ENCODE measurements at regions not wholly inside any gene's neighbourhood (a gene's known extent, or its start where the extent isn't known, plus 50 kb on each side); places are given as distances from the start of the nearest gene placed in this dataset.
"Not testable (repeated sequence)": the region's sequence is repeated elsewhere in the genome, so short reads cannot be mapped to it uniquely, and the experiment has no call there.

DNA sequence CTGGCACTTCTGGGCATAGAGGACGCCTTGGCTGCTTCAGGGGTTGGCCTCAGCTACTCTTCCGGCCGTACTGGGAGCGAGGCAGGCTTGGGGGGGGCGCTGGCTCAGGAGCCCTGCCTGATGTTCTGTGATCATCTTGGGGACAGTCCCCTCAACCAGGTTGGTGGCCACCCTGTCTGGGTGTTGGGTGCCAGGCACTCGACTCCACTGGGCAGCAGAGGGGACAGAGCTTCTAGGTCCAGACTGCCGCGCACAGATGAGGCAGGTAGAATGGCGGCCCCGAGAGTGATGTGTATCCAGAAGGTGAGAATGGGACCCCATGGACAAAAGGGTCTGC lies 84.9 kb downstream of the ASB1 start:
- no peak overlapping the region for H3K4me3 ChIP-seq (ENCODE audit: low read depth, low read length)
- no peaks in the 10 kb centered on the region for H3K36me3 ChIP-seq (ENCODE audit: control insufficient read depth, insufficient read depth, low read length)
- H3K9me3 ChIP-seq (ENCODE audit: control insufficient read depth, insufficient read depth, low read length) = no peaks in the 10 kb centered on the region
- H3K27me3 ChIP-seq (ENCODE audit: control insufficient read depth, insufficient read depth, low read length) = no peaks in the 10 kb centered on the region
- peaks cover 3% of the 10 kb centered on the region for H3K4me1 ChIP-seq (ENCODE audit: control insufficient read depth, insufficient read depth, low read length)
- H3K9ac ChIP-seq (ENCODE audit: low read depth, low read length) = no peak overlapping the region

DNA sequence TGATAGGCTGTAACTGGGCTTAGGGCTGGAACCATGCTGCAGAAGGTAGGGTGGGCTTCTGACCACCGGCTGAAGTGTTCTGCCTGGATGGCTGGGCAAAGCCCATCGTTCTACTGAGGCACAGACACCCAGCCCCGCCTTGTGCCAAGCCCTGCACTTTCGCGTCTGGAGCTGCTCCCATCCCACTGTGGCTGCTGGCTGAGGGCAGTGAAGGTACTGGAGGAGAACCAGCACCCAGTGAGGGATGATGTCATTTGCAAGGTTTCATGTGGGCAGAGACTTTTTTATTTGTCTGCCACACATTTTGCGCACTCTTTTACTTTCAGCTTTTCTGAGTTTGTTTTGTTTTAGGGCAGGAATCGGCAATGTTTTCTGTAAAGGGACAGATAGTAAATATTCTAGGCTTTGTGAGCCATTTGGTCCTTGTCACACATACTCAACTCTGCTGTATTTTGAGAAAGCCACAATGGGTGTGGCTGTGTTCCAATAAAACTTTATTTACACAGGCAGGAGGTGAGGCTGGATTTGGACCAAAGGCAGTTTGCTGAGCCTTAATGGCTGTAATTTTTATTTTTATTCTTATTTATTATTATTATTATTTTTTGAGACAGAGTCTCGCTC lies 85.6 kb downstream of the ASB1 start:
- Histone ChIP-seq H3K4me1 (ENCODE audit: control insufficient read depth, insufficient read depth, low read length) (peaks cover 3% of the 10 kb centered on the region), H3K27me3 (ENCODE audit: control insufficient read depth, insufficient read depth, low read length) (no peaks in the 10 kb centered on the region), H3K9ac (ENCODE audit: low read depth, low read length) (no peak overlapping the region), H3K4me3 (ENCODE audit: low read depth, low read length) (no peak overlapping the region), H3K36me3 (ENCODE audit: control insufficient read depth, insufficient read depth, low read length) (no peaks in the 10 kb centered on the region), H3K9me3 (ENCODE audit: control insufficient read depth, insufficient read depth, low read length) (peaks cover 3% of the 10 kb centered on the region)

DNA sequence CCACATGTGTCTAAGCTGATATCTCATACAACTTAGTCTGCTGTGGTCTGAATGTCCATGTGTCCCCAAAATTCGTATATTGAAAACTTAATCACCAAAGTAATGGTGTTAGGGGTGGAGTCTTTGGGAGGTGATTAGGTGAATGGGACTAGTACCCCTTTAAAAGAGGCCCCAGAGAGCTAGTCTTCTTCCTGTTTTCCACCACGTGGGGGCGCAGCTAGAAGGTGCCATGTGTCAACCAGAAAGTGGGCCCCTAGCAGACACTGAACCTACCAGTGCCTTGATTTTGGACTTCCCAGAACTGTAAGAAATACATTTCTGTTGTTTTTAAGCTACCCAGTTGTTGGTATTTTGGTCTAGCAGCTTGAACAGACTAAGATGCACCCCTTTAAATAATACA lies 86.6 kb downstream of the ASB1 start:
- H3K4me3 ChIP-seq (ENCODE audit: low read depth, low read length) = no peak overlapping the region
- peaks cover 3% of the 10 kb centered on the region for H3K9me3 ChIP-seq (ENCODE audit: control insufficient read depth, insufficient read depth, low read length)
- H3K9ac ChIP-seq (ENCODE audit: low read depth, low read length) = no peak overlapping the region
- H3K36me3 ChIP-seq (ENCODE audit: control insufficient read depth, insufficient read depth, low read length) = no peaks in the 10 kb centered on the region
- H3K4me1 ChIP-seq (ENCODE audit: control insufficient read depth, insufficient read depth, low read length) = peaks cover 3% of the 10 kb centered on the region
- H3K27me3 ChIP-seq (ENCODE audit: control insufficient read depth, insufficient read depth, low read length) = no peaks in the 10 kb centered on the region

DNA sequence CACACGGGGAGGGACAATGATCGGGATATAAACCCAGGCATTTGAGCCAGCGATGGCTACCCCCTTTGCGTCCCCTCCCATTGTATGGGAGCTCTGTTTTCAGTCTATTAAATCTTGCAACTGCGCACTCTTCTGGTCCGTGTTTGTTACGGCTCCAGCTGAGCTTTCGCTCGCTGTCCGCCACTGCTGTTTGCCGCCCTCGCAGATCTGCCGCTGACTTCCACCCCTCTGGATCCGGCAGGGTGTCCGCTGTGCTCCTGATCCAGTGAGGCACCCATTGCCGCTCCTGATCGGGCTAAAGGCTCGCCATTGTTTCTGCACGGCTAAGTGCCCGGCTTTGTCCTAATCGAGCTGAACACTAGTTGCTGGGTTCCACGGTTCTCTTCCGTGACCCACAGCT lies 87.3 kb downstream of the ASB1 start:
- H3K36me3 ChIP-seq (ENCODE audit: control insufficient read depth, insufficient read depth, low read length); H3K9me3 ChIP-seq (ENCODE audit: control insufficient read depth, insufficient read depth, low read length); H3K9ac ChIP-seq (ENCODE audit: low read depth, low read length); H3K4me1 ChIP-seq (ENCODE audit: control insufficient read depth, insufficient read depth, low read length); H3K4me3 ChIP-seq (ENCODE audit: low read depth, low read length); H3K27me3 ChIP-seq (ENCODE audit: control insufficient read depth, insufficient read depth, low read length): not testable (repeated sequence)

DNA sequence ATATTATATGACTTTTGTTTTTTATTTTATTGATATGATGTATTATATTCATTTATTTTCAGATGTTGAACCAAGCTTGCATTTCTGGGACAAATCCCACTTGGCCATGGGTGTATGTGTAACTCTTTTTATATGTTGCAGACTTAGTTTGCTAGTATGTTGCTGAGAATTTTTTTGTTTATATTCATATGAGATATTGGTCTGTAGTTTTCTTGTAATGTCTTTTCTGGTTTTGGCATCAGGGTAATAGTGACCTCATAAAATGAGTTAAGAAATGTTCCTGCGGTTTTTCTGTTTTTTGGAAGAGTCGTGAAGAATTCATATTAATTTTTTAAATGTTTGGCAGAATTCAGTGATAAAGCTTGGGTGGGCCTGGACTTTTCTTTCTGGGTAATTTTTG lies 88.7 kb downstream of the ASB1 start:
- H3K36me3 ChIP-seq (ENCODE audit: control insufficient read depth, insufficient read depth, low read length) = no peaks in the 10 kb centered on the region
- no peaks in the 10 kb centered on the region for H3K27me3 ChIP-seq (ENCODE audit: control insufficient read depth, insufficient read depth, low read length)
- no peak overlapping the region for H3K4me3 ChIP-seq (ENCODE audit: low read depth, low read length)
- H3K9ac ChIP-seq (ENCODE audit: low read depth, low read length) = no peak overlapping the region
- H3K4me1 ChIP-seq (ENCODE audit: control insufficient read depth, insufficient read depth, low read length) = no peaks in the 10 kb centered on the region
- H3K9me3 ChIP-seq (ENCODE audit: control insufficient read depth, insufficient read depth, low read length) = peaks cover 3% of the 10 kb centered on the region

DNA sequence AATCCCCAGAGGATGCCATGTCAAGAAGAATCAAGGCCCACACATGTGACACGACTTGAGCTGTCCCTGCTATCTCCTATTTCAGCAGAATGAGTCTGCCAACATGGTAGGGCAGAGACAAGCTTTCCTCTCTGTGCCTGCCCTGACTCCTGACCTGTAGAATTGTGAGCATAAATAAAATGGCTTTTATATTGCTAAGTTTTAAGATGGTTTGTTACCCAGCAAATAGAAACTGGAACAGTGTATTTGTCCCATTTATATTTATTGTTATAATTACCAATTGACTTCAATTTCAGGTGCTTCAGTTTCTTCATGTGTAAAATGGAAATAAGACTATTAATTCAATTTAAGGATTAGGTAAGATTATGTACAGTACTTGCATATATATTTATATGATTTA lies 90.5 kb downstream of the ASB1 start:
- H3K36me3 ChIP-seq (ENCODE audit: control insufficient read depth, insufficient read depth, low read length) = no peaks in the 10 kb centered on the region
- H3K4me1 ChIP-seq (ENCODE audit: control insufficient read depth, insufficient read depth, low read length) = no peaks in the 10 kb centered on the region
- no peaks in the 10 kb centered on the region for H3K27me3 ChIP-seq (ENCODE audit: control insufficient read depth, insufficient read depth, low read length)
- H3K9me3 ChIP-seq (ENCODE audit: control insufficient read depth, insufficient read depth, low read length) = peaks cover 3% of the 10 kb centered on the region
- no peak overlapping the region for H3K9ac ChIP-seq (ENCODE audit: low read depth, low read length)
- H3K4me3 ChIP-seq (ENCODE audit: low read depth, low read length) = no peak overlapping the region

DNA sequence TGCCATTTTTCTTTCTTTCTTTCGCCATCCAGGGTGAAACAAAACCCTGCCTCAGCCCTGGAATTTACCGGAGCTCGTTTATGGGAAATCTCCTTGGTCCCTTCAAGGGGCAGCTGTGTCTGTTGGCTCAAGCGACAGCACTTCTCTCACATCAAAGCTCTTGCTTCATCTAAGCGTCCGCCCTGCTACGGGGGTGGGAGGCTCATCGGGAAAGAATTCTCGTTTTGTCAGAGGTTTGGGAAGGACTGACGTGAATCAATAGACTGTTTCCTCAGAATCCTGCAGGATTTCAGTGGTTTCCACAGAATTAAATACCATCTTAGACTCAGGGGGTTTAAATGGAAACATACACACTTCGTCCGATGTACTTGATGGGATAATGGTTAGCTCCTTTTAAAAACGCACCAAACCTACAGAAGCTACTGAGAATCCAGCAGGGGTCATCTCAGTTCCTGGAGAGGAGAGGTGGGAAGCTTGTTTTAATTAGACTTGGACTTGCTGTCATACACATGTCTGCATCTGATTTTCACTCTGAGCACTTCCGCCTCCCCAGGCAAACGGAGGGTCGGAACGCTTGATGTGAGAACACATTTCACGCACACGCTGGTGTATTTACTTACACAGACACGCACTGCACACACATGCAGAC lies 91.6 kb downstream of the ASB1 start:
- Histone ChIP-seq H3K9ac (ENCODE audit: low read depth, low read length) (no peak overlapping the region), H3K4me1 (ENCODE audit: control insufficient read depth, insufficient read depth, low read length) (no peaks in the 10 kb centered on the region), H3K9me3 (ENCODE audit: control insufficient read depth, insufficient read depth, low read length) (peaks cover 3% of the 10 kb centered on the region), H3K36me3 (ENCODE audit: control insufficient read depth, insufficient read depth, low read length) (no peaks in the 10 kb centered on the region), H3K27me3 (ENCODE audit: control insufficient read depth, insufficient read depth, low read length) (no peaks in the 10 kb centered on the region), H3K4me3 (ENCODE audit: low read depth, low read length) (no peak overlapping the region)

DNA sequence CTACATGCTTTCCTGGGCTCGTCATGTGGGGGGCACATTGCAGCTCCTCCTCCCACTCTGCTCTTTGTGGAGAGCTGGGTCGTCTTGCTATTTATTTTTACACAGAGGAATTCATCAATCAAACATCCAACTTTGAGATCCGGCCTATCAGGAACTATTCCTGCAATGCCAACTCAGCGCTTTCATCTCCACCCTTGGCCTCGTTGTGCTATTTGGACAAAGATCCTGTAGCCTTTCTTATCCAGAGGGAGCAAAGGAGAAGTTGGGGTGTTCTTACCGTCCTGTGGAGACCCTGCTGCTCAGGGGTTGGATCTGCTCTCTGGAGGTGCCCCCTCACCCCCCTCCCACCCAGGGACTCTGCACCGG lies 92.1 kb downstream of the ASB1 start:
- Histone ChIP-seq H3K4me1 (ENCODE audit: control insufficient read depth, insufficient read depth, low read length) (no peaks in the 10 kb centered on the region), H3K9ac (ENCODE audit: low read depth, low read length) (no peak overlapping the region), H3K36me3 (ENCODE audit: control insufficient read depth, insufficient read depth, low read length) (no peaks in the 10 kb centered on the region), H3K9me3 (ENCODE audit: control insufficient read depth, insufficient read depth, low read length) (peaks cover 3% of the 10 kb centered on the region), H3K27me3 (ENCODE audit: control insufficient read depth, insufficient read depth, low read length) (no peaks in the 10 kb centered on the region), H3K4me3 (ENCODE audit: low read depth, low read length) (no peak overlapping the region)

DNA sequence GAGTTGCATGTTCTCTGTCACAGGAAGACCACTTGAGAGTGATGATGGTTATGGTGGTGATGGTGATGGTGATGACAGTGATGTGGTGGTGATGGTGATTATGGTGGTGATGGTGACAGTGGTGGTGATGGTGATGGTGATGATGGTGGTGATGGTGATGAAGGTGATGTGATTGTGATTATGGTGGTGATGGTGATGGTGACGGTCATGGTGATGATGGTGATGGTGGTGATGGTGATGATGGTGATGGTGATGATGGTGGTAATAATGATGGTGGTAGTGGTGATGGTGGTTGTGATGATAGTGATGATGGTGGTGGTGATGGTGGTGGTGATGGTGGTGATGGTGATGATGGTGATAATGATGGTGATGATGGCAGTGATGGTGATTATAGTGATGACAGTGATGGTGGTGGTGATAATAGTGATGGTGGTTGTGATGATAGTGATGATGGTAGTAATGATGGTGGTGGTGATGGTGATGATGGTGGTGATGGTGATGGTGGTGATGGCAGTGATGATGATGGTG lies 93.7 kb downstream of the ASB1 start:
- Histone ChIP-seq H3K4me3 (ENCODE audit: low read depth, low read length) (no peak overlapping the region), H3K9me3 (ENCODE audit: control insufficient read depth, insufficient read depth, low read length) (peaks cover 3% of the 10 kb centered on the region), H3K27me3 (ENCODE audit: control insufficient read depth, insufficient read depth, low read length) (no peaks in the 10 kb centered on the region), H3K4me1 (ENCODE audit: control insufficient read depth, insufficient read depth, low read length) (no peaks in the 10 kb centered on the region), H3K9ac (ENCODE audit: low read depth, low read length) (no peak overlapping the region), H3K36me3 (ENCODE audit: control insufficient read depth, insufficient read depth, low read length) (no peaks in the 10 kb centered on the region)

DNA sequence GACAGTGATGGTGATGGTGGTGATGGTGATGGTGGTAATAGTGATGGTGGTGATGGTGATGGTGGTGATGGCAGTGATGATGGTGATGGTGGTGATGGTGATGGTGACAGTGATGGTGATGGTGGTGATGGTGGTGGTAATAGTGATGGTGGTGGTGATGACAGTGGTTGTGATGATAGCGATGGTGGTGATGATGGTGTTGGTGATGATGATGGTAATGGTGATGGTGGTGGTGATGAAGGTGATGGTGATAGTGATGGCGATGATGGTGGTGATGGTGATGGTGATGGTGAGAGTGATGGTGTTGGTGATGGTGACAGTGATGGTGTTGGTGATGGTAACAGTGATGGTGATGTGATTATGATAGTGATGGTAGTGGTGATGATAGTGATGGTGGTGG lies 94.3 kb downstream of the ASB1 start:
- H3K9me3 ChIP-seq (ENCODE audit: control insufficient read depth, insufficient read depth, low read length) = peaks cover 3% of the 10 kb centered on the region
- no peaks in the 10 kb centered on the region for H3K36me3 ChIP-seq (ENCODE audit: control insufficient read depth, insufficient read depth, low read length)
- no peaks in the 10 kb centered on the region for H3K4me1 ChIP-seq (ENCODE audit: control insufficient read depth, insufficient read depth, low read length)
- H3K4me3 ChIP-seq (ENCODE audit: low read depth, low read length) = no peak overlapping the region
- H3K27me3 ChIP-seq (ENCODE audit: control insufficient read depth, insufficient read depth, low read length) = no peaks in the 10 kb centered on the region
- H3K9ac ChIP-seq (ENCODE audit: low read depth, low read length) = no peak overlapping the region

DNA sequence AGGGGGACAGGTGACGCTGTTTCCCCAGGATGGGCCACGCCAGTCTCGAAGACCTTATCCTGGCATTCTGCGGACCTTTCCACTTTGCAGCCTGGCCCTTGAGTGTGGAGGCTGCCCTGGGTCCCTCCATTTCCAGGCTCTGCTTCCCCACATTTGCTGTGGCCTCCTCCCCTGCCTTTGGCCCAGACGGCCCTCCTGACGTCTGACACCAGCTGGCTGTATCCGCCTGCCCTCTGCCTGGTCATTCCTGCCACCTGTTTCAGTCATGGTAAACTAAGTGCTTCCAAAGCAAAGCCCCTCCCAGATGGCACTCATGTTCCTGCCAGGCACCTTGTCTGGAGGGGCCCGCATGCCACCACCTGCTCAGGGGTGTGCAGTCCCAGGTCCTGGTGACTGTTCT lies 95.1 kb downstream of the ASB1 start:
- Histone ChIP-seq H3K9me3 (ENCODE audit: control insufficient read depth, insufficient read depth, low read length) (peaks cover 2% of the 10 kb centered on the region), H3K4me3 (ENCODE audit: low read depth, low read length) (no peak overlapping the region), H3K4me1 (ENCODE audit: control insufficient read depth, insufficient read depth, low read length) (no peaks in the 10 kb centered on the region), H3K9ac (ENCODE audit: low read depth, low read length) (no peak overlapping the region), H3K36me3 (ENCODE audit: control insufficient read depth, insufficient read depth, low read length) (no peaks in the 10 kb centered on the region), H3K27me3 (ENCODE audit: control insufficient read depth, insufficient read depth, low read length) (no peaks in the 10 kb centered on the region)

DNA sequence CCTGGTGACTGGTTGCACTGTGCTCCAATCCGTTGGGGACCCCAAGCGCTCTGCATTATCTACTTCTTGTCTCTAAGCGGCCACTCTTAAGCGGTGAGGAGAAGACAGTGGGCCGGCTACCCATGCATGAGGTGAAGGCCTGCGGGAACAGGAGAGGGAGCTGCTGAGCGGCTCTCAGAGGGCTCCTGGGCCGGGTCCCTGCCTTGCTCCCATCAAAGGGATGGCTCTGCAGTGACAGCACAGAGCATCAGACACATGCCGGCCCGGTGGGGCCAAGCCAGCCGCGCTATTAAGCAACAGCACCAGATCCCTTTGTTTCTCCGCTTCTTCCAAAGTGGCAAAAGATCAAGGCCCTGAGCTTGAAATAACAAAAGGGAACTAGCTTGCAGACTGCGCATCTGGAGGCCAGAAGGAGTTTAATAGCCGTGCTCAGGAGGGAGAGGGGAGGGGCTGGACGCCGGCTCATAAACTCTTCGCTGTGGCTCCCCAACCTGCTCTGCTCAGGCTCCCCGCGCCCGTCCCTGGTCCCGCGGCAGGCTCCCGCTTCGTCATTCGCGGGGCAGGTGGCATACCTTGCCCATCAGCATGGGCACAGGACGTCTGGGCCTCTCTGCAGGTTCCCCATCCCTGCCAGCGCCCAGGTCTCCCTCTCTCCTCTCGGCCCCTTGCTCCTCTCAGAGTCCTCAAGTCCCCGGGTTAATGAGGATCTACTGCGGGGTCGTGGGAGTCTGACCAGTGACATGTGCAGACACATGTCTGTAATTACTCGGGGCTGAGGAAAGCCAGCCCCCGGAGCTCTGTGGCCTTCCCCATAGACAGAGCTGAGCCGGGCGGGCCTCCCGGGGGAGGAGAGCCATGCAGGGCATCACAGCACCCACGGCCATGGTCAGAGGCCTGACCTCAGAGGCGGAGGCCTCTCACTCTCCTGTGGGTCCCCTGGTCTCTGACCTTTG lies 96.7 kb downstream of the ASB1 start:
- no peaks in the 10 kb centered on the region for H3K4me1 ChIP-seq (ENCODE audit: control insufficient read depth, insufficient read depth, low read length)
- H3K27me3 ChIP-seq (ENCODE audit: control insufficient read depth, insufficient read depth, low read length) = no peaks in the 10 kb centered on the region
- no peak overlapping the region for H3K9ac ChIP-seq (ENCODE audit: low read depth, low read length)

More for the DNA sequence above, 96.7 kb downstream of the ASB1 start:
- Histone ChIP-seq H3K36me3 (ENCODE audit: control insufficient read depth, insufficient read depth, low read length) (no peaks in the 10 kb centered on the region), H3K4me3 (ENCODE audit: low read depth, low read length) (no peak overlapping the region), H3K9me3 (ENCODE audit: control insufficient read depth, insufficient read depth, low read length) (no peaks in the 10 kb centered on the region)
